SIG-M5 treated with dmso at 0.1 percent for 504 hours (cell line): ENCODE measurements at regions not wholly inside any gene's neighbourhood (a gene's known extent, or its start where the extent isn't known, plus 50 kb on each side); places are given as distances from the start of the nearest gene placed in this dataset.

Experiments used
- DNase-seq: peaks from one replicate; lab custom pipeline; 2025; ENCODE audit not compliant: unreplicated experiment; lab: John Stamatoyannopoulos, UW

GRCh38 chr20:57950764-57951485 lies 241.1 kb upstream of the PMEPA1 start:
- no peak for DNase-seq

GRCh38 chr20:57948180-57948955 lies 238.6 kb upstream of the PMEPA1 start:
- no peak for DNase-seq

GRCh38 chr20:57947421-57948179 lies 237.8 kb upstream of the PMEPA1 start:
- no peak for DNase-seq

GRCh38 chr20:57946559-57947315 lies 236.9 kb upstream of the PMEPA1 start:
- no peak for DNase-seq

- no peak for DNase-seq
Measured at GRCh38 chr20:57944988-57945387, 235.2 kb upstream of the PMEPA1 start.

GRCh38 chr20:57943950-57944349 lies 234.1 kb upstream of the PMEPA1 start:
- no peak for DNase-seq

GRCh38 chr20:57943291-57943690 lies 233.5 kb upstream of the PMEPA1 start:
- DNase-seq: no peak

- DNase-seq: no peak
Measured at GRCh38 chr20:57941604-57942381, 232.0 kb upstream of the PMEPA1 start.

GRCh38 chr20:57940868-57941522 lies 231.2 kb upstream of the PMEPA1 start:
- no peak for DNase-seq

GRCh38 chr20:57940376-57940775 lies 230.6 kb upstream of the PMEPA1 start:
- DNase-seq: no peak

GRCh38 chr20:57939499-57939898 lies 229.7 kb upstream of the PMEPA1 start:
- peak; percentile 35 for DNase-seq

GRCh38 chr20:57938158-57939108 lies 228.6 kb upstream of the PMEPA1 start:
- DNase-seq: no peak

- DNase-seq: no peak
Measured at GRCh38 chr20:57936636-57937385, 227.0 kb upstream of the PMEPA1 start.

GRCh38 chr20:57934913-57935312 lies 225.1 kb upstream of the PMEPA1 start:
- DNase-seq: no peak

- DNase-seq: no peak
Measured at GRCh38 chr20:57934007-57934805, 224.4 kb upstream of the PMEPA1 start.

- no peak for DNase-seq
Measured at GRCh38 chr20:57932227-57932864, 222.5 kb upstream of the PMEPA1 start.

- DNase-seq: no peak
Measured at GRCh38 chr20:57930351-57930750, 220.5 kb upstream of the PMEPA1 start.
